ENCODE measurements at regions not wholly inside any gene's neighbourhood (a gene's known extent, or its start where the extent isn't known, plus 50 kb on each side); places are given as distances from the start of the nearest gene placed in this dataset.

DNA sequence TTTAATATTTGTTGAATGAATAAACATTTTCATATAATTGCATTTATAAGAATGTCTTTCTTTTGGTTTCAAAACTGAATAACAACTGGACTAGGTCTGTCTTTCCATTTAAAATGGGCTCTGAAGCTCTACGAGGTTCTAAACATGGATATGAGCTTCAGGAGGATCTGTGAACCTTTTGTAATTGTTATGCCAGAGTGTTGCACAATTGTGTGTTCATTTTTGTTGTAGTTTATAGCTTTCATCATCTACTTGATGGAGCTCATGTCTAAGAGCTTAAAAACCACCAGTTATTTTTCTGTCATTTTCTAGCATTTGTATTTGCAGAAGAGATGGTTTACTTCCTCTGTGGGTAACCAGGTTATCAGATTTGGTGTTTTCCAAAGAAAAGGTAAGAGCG lies 265.7 kb upstream of the NPY start:
- TF ChIP-seq RAD21 (IDR thresholded peaks at IDR 0.05; ENCODE audit: low read depth) (no peak), EZH2 (IDR thresholded peaks at IDR 0.05) (no peak), POLR2AphosphoS5 (IDR thresholded peaks at IDR 0.05; ENCODE audit: low read depth, low read length) (no peak)
- TF ChIP-seq, protein P1, sequence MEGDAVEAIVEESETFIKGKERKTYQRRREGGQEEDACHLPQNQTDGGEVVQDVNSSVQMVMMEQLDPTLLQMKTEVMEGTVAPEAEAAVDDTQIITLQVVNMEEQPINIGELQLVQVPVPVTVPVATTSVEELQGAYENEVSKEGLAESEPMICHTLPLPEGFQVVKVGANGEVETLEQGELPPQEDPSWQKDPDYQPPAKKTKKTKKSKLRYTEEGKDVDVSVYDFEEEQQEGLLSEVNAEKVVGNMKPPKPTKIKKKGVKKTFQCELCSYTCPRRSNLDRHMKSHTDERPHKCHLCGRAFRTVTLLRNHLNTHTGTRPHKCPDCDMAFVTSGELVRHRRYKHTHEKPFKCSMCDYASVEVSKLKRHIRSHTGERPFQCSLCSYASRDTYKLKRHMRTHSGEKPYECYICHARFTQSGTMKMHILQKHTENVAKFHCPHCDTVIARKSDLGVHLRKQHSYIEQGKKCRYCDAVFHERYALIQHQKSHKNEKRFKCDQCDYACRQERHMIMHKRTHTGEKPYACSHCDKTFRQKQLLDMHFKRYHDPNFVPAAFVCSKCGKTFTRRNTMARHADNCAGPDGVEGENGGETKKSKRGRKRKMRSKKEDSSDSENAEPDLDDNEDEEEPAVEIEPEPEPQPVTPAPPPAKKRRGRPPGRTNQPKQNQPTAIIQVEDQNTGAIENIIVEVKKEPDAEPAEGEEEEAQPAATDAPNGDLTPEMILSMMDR (IDR thresholded peaks at IDR 0.05 in 2 of 3, conservative IDR thresholded peaks at IDR 0.05 in 1 of 3; ENCODE audit: borderline replicate concordance in 1 of 3, insufficient read depth in 1 of 3, low read depth in 2 of 3, low read length in 2 of 3) = no peak
- TF ChIP-seq, protein P2, sequence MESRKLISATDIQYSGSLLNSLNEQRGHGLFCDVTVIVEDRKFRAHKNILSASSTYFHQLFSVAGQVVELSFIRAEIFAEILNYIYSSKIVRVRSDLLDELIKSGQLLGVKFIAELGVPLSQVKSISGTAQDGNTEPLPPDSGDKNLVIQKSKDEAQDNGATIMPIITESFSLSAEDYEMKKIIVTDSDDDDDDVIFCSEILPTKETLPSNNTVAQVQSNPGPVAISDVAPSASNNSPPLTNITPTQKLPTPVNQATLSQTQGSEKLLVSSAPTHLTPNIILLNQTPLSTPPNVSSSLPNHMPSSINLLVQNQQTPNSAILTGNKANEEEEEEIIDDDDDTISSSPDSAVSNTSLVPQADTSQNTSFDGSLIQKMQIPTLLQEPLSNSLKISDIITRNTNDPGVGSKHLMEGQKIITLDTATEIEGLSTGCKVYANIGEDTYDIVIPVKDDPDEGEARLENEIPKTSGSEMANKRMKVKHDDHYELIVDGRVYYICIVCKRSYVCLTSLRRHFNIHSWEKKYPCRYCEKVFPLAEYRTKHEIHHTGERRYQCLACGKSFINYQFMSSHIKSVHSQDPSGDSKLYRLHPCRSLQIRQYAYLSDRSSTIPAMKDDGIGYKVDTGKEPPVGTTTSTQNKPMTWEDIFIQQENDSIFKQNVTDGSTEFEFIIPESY (IDR thresholded peaks at IDR 0.05; ENCODE audit: extremely low read depth, insufficient replicate concordance, low read length) = no peak
